Endothelial cell of hepatic sinusoid (primary cell): ENCODE measurements at regions not wholly inside any gene's neighbourhood (a gene's known extent, or its start where the extent isn't known, plus 50 kb on each side); places are given as distances from the start of the nearest gene placed in this dataset.
"Not testable (repeated sequence)": the region's sequence is repeated elsewhere in the genome, so short reads cannot be mapped to it uniquely, and the experiment has no call there.

Experiments used
- in situ Hi-C: cut with HindIII; loops from 2 replicates; pipeline ENCODE4 v1.10.0; 2017; ENCODE audit warnings: low sequenced_read_pairs

DNA sequence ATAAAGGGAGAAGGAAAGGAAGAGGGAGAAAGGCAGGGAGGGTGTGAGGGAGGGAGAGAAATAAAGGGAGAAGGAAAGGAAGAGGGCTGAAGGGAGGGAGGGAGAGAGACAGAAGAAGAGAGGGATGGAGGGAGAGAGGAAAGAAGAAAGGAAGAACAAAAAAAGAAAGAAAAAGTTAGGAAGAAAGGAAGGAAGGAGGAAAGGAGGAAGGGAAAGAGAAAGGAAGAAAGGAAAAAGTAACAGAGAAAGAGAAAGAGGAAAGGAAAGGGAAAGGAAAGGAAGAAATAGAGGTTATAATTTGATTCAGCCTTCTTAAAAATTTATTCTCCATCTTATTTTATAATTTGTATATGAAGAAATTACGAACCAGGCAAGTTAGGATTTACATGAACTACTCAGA, 836.6 kb upstream of the C9orf72 start:
- in situ Hi-C loops = no loop called here

GRCh38 chr9:28410411-28410810, 837.1 kb upstream of the C9orf72 start:
- in situ Hi-C loops = no loop called here

- in situ Hi-C loops = no loop called here
Measured at GRCh38 chr9:28413471-28413870, 840.2 kb upstream of the C9orf72 start.

DNA sequence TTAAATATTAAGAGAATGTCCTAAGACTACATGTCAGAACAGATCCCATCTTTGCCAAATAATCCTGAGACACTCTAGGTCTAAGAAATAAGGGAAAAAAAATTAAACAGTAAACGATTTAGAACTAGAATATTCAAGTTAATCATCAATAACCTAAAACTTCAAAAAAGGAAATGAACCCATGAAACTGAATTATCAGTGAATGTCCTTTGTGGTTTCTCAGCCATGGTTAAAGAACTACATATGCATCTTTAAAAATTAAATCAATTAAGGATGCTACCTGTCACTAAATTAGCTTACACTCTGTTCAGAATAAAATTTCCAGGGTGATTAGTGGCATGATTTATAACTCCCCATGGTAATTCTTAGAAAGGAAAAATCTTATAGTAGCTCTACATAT, 850.0 kb upstream of the C9orf72 start:
- in situ Hi-C loops = no loop called here

DNA sequence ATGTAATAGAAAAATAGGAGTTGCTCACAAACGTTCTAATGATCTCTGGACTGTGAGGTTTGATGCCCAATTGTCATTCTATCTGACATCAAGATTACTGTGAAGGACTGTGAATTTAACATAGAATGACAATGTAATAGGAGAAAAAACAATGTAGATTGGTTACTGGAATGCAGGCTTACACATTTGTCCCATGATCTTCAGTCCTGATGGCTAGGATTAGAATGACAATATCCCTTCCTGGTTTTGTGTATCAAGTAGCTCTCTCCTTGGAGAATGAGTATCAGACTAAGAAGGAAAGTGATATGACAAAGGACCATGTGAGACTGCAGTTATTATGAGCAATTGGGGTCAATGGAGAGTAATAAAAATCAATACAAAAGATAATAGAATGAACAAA, 862.2 kb upstream of the C9orf72 start:
- in situ Hi-C loops = no loop called here

- in situ Hi-C loops = no loop called here
Measured at GRCh38 chr9:28439688-28440087, 866.4 kb upstream of the C9orf72 start.

GRCh38 chr9:28443461-28443860, 870.2 kb upstream of the C9orf72 start:
- in situ Hi-C loops = no loop called here

GRCh38 chr9:28444637-28445036, 871.4 kb upstream of the C9orf72 start:
- in situ Hi-C loops = no loop called here

- in situ Hi-C loops = no loop called here
Measured at GRCh38 chr9:28445211-28445610, 871.9 kb upstream of the C9orf72 start.

GRCh38 chr9:28453918-28454317, 880.6 kb upstream of the C9orf72 start:
- in situ Hi-C loops = no loop called here

GRCh38 chr9:28456861-28457260, 883.6 kb upstream of the C9orf72 start:
- in situ Hi-C loops = no loop called here

- in situ Hi-C loops = no loop called here
Measured at GRCh38 chr9:28464481-28465216, 891.4 kb upstream of the C9orf72 start.

DNA sequence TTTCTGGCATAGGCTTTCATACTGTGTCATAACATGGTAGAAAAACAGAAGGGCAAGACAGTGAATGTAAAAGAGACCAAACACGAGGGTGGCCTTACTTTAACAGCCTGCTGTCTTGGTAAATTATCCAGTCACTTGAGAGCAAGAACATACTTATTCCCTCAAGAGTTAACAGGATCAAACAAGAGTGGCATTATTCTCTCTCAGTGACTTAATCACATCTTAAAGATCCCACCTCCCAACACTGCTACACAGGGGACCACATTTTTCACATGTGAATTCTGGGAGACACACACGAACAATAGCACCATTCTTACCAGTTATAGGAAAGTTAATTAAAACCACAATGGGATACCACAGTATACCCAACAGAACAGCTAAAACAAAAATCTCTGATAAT, 898.0 kb upstream of the C9orf72 start:
- in situ Hi-C loops = no loop called here

- in situ Hi-C loops = no loop called here
Measured at GRCh38 chr9:28487561-28487960, 914.3 kb upstream of the C9orf72 start.

- in situ Hi-C loops = no loop called here
Measured at GRCh38 chr9:28491121-28491520, 917.8 kb upstream of the C9orf72 start.

DNA sequence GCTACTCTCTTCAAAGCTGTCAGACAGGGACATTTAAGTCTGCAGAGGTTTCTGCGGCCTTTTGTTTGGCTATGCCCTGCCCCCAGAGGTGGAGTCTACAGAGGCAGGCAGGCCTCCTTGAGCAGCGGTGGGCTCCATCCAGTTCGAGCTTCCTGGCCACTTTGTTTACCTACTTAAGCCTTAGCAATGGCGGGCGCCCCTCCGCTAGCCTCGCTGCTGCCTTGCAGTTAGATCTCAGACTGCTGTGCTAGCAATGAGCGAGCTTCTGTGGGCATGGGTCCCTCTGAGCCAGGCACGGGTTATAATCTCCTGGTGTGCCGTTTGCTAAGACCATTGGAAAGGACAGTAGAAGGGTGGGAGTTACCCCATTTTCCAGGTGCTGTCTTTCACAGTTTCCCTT, 924.9 kb upstream of the C9orf72 start:
- in situ Hi-C loops = not testable (repeated sequence)

GRCh38 chr9:28502189-28502588, 928.9 kb upstream of the C9orf72 start:
- in situ Hi-C loops = no loop called here

- in situ Hi-C loops = no loop called here
Measured at GRCh38 chr9:28502741-28503140, 929.5 kb upstream of the C9orf72 start.

DNA sequence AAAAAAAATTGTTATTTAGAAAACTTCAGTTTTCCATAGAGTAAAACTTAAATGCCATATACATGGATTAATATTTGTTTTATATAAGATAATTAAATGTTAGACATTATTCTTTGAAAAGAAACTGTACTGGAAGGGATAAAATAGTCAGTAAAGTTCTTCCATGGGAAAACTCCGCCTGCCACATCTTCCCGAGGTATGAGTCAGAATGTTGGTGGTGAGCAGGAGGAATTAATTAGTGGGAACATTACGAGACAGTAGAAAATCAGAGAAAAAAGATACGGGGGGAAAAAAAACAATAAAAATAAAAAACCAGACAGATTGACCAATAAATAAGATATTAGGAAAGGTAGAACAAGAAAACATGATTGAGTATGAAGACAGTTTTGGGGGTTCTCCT, 930.3 kb upstream of the C9orf72 start:
- in situ Hi-C loops = no loop called here

GRCh38 chr9:28518439-28518838, 945.2 kb upstream of the C9orf72 start:
- in situ Hi-C loops = no loop called here

- in situ Hi-C loops = not testable (repeated sequence)
Measured at GRCh38 chr9:28524309-28524708, 951.0 kb upstream of the C9orf72 start.

DNA sequence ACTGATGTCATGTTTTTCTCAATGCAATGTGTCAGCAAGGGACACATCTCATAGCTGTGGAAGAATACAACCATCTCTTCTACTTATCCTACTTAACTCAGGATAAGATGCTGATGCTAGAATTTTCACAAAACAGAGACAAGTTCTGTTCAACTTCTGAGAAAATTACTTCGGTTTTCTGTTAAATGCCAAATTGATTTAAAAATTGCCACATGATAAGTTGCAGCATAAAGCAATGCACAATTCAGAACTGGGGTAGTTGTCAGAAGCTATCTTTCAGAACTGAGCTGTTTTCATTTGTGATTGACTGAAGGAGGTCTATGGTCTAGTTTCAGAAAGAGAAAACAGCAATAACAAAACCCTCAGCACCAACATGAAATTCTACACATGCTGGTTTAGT, 954.8 kb upstream of the C9orf72 start:
- in situ Hi-C loops = no loop called here

- in situ Hi-C loops = no loop called here
Measured at GRCh38 chr9:28538132-28538531, 964.9 kb upstream of the C9orf72 start.
